HG03135 (cell line): ENCODE measurements at regions not wholly inside any gene's neighbourhood (a gene's known extent, or its start where the extent isn't known, plus 50 kb on each side); places are given as distances from the start of the nearest gene placed in this dataset.
"Not testable (repeated sequence)": the region's sequence is repeated elsewhere in the genome, so short reads cannot be mapped to it uniquely, and the experiment has no call there.

ENCODE experiments used
- ATAC-seq: cut with Tn5 transposase; IDR thresholded peaks from one replicate; pipeline ENCODE4 v1.9.1; 2021; ENCODE audit warnings: mild to moderate bottlenecking, moderate library complexity; ENCODE audit not compliant: unreplicated experiment

- ATAC-seq, result no peak
These were observed 256.8 kb upstream of the RGMB start for GRCh38 chr5:98516701-98517100.

GRCh38 chr5:98517560-98518366, 255.7 kb upstream of the RGMB start:
- no peak for ATAC-seq

GRCh38 chr5:98518754-98519153, 254.7 kb upstream of the RGMB start:
- no peak for ATAC-seq

- ATAC-seq, result no peak
These were observed 253.9 kb upstream of the RGMB start for GRCh38 chr5:98519571-98519970.

GRCh38 chr5:98521821-98522220, 251.6 kb upstream of the RGMB start:
- ATAC-seq, result no peak

- no peak for ATAC-seq
These were observed 248.7 kb upstream of the RGMB start for GRCh38 chr5:98524773-98525172.

- ATAC-seq, result no peak
These were observed 245.6 kb upstream of the RGMB start for GRCh38 chr5:98527846-98528245.

- ATAC-seq, result no peak
These were observed 244.1 kb upstream of the RGMB start for GRCh38 chr5:98529321-98529720.

GRCh38 chr5:98530224-98530623, 243.2 kb upstream of the RGMB start:
- ATAC-seq, result no peak

- no peak for ATAC-seq
These were observed 237.6 kb upstream of the RGMB start for GRCh38 chr5:98535901-98536300.

GRCh38 chr5:98540056-98540455, 233.4 kb upstream of the RGMB start:
- ATAC-seq, result no peak

- no peak for ATAC-seq
These were observed 231.8 kb upstream of the RGMB start for GRCh38 chr5:98541641-98542040.

GRCh38 chr5:98543490-98543889, 230.0 kb upstream of the RGMB start:
- ATAC-seq, result no peak

GRCh38 chr5:98546924-98547323, 226.5 kb upstream of the RGMB start:
- ATAC-seq, result not testable (repeated sequence)

- ATAC-seq, result no peak
These were observed 216.8 kb upstream of the RGMB start for GRCh38 chr5:98556712-98557111.

GRCh38 chr5:98557916-98558315, 215.5 kb upstream of the RGMB start:
- ATAC-seq, result no peak

- no peak for ATAC-seq
These were observed 209.4 kb upstream of the RGMB start for GRCh38 chr5:98563885-98564653.

- ATAC-seq, result no peak
These were observed 208.6 kb upstream of the RGMB start for GRCh38 chr5:98564836-98565235.

GRCh38 chr5:98568336-98568735, 205.1 kb upstream of the RGMB start:
- ATAC-seq, result no peak

- no peak for ATAC-seq
These were observed 204.2 kb upstream of the RGMB start for GRCh38 chr5:98569288-98569687.

- ATAC-seq, result no peak
These were observed 203.5 kb upstream of the RGMB start for GRCh38 chr5:98570010-98570409.

GRCh38 chr5:98570661-98571191, 202.7 kb upstream of the RGMB start:
- no peak for ATAC-seq
